ENCODE measurements at regions not wholly inside any gene's neighbourhood (a gene's known extent, or its start where the extent isn't known, plus 50 kb on each side); places are given as distances from the start of the nearest gene placed in this dataset.

DNA sequence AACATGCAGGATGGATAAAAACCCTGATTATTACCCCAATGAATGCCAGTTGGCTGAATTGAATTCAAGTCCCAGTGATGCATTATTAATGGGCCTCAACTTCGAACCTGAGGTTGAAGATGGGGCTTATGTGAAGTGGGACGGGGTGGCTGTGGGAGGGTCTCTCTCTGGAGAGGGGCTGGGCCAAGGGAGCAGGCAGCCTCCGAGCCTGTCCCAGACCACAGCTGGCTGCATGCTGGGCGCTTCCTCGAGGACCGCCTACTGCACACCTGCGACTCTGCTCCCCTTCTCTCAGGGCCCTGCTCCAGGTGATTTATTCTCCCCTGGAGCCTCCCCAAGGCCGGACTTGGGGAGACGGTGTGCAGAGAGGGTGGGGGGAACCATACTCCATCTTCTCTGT lies 568.3 kb downstream of the CCDC171 start:
- TF ChIP-seq, protein P1, sequence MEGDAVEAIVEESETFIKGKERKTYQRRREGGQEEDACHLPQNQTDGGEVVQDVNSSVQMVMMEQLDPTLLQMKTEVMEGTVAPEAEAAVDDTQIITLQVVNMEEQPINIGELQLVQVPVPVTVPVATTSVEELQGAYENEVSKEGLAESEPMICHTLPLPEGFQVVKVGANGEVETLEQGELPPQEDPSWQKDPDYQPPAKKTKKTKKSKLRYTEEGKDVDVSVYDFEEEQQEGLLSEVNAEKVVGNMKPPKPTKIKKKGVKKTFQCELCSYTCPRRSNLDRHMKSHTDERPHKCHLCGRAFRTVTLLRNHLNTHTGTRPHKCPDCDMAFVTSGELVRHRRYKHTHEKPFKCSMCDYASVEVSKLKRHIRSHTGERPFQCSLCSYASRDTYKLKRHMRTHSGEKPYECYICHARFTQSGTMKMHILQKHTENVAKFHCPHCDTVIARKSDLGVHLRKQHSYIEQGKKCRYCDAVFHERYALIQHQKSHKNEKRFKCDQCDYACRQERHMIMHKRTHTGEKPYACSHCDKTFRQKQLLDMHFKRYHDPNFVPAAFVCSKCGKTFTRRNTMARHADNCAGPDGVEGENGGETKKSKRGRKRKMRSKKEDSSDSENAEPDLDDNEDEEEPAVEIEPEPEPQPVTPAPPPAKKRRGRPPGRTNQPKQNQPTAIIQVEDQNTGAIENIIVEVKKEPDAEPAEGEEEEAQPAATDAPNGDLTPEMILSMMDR (IDR thresholded peaks at IDR 0.05): no peak
- no peak for TF ChIP-seq POLR2A (IDR thresholded peaks at IDR 0.05)

All from ovary (tissue), 3 donors.